Kidney (tissue), 13 donors: ENCODE measurements at regions not wholly inside any gene's neighbourhood (a gene's known extent, or its start where the extent isn't known, plus 50 kb on each side); places are given as distances from the start of the nearest gene placed in this dataset.

Experiments
- DNase-seq, 5 donors: peaks; one replicate each; pipeline ENCODE4 v3.0.0-alpha.2; 2013 to 2020
- FAIRE-seq: peaks from 2 replicates; lab custom pipeline; 2012; peaks lifted over from hg19 to GRCh38; lab: Jason Lieb, UNC
- H3K27ac ChIP-seq, 2 donors: one replicate each; pipeline ENCODE4 v1.7.0; 2013; ENCODE audit warnings: low read depth in 2 of 2, low read length in 2 of 2, inconsistent platforms in 1 of 2
- H3K27me3 ChIP-seq: one replicate; pipeline ENCODE4 v1.7.1; 2013; ENCODE audit warnings: low read length, inconsistent platforms; ENCODE audit not compliant: control insufficient read depth, insufficient read depth
- H3K36me3 ChIP-seq, 3 donors: one replicate each; pipeline versions ENCODE4 v1.7.0 to v1.7.1; 2013; ENCODE audit warnings: low read length in 3 of 3, control low read depth in 1 of 3, inconsistent platforms in 1 of 3; ENCODE audit not compliant: insufficient read depth in 3 of 3, control insufficient read depth in 2 of 3
- H3K4me1 ChIP-seq, 3 donors: one replicate each; pipeline versions ENCODE4 v1.7.0 to v1.7.1; 2013; ENCODE audit warnings: low read length in 3 of 3, inconsistent platforms in 1 of 3, low read depth in 1 of 3; ENCODE audit not compliant: control insufficient read depth in 2 of 3, insufficient read depth in 2 of 3
- H3K4me3 ChIP-seq, 3 donors: one replicate each; pipeline versions ENCODE4 v1.7.0 to v1.8.1; 2013; ENCODE audit warnings: low read length in 3 of 3, control low read depth in 1 of 3, inconsistent platforms in 1 of 3
- H3K9ac ChIP-seq, 3 donors: one replicate each; pipeline versions ENCODE4 v1.7.0 to v1.7.1; 2013; ENCODE audit warnings: low read length in 3 of 3, control low read depth in 1 of 3, inconsistent platforms in 1 of 3
- H3K9me3 ChIP-seq, 3 donors: one replicate each; pipeline versions ENCODE4 v1.7.0 to v1.7.1; 2013; ENCODE audit warnings: low read length in 3 of 3, control low read depth in 1 of 3, inconsistent platforms in 1 of 3; ENCODE audit not compliant: control insufficient read depth in 2 of 3, insufficient read depth in 1 of 3
- intact Hi-C: fragments of 100-400 bp; cut with DNase I; formaldehyde crosslinking; loops from one replicate; pipeline ENCODE4 v1.11.1; 2022
- TF ChIP-seq, protein P1 (sequence below): IDR thresholded peaks from 3 replicates; pipeline ENCODE4 v1.5.1; 2012; ENCODE audit warnings: mild to moderate bottlenecking, moderate library complexity, borderline replicate concordance; ENCODE audit not compliant: insufficient read depth; ENCODE audit errors: extremely low read depth
- donor health status: control.
- donor health status: control.
- donor health status: control.
- donor health status: control.
- donor health status: control.
- donor health status: DM: yes; HTN: yes; CAD: no.
- donor health status: Normal renal cell carcinoma (clear cell type).

DNA sequence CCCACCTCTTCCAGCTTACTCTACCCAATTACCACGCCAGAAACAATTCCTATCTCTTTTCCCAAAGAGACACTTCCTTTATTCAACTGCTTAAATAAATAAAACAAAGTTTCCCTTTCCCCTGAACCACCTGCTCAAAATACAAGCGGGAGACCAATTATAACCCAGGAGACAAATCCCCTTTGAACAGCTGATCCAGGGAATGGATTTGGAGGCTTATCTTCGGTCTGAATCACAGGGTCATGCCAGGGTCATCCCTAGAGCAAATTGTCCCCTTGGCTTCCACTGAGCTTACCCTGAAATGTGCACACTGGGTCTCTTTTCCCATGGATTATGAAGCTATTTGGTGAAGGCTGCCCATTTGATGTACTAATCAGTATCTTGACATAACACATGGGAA is 99.9 kb upstream of the JAZF1 start:
- no peaks in the 10 kb centered on the region for H3K9me3 ChIP-seq
- FAIRE-seq, result no peak
- intact Hi-C loops, result no loop called here
- TF ChIP-seq, protein P1, sequence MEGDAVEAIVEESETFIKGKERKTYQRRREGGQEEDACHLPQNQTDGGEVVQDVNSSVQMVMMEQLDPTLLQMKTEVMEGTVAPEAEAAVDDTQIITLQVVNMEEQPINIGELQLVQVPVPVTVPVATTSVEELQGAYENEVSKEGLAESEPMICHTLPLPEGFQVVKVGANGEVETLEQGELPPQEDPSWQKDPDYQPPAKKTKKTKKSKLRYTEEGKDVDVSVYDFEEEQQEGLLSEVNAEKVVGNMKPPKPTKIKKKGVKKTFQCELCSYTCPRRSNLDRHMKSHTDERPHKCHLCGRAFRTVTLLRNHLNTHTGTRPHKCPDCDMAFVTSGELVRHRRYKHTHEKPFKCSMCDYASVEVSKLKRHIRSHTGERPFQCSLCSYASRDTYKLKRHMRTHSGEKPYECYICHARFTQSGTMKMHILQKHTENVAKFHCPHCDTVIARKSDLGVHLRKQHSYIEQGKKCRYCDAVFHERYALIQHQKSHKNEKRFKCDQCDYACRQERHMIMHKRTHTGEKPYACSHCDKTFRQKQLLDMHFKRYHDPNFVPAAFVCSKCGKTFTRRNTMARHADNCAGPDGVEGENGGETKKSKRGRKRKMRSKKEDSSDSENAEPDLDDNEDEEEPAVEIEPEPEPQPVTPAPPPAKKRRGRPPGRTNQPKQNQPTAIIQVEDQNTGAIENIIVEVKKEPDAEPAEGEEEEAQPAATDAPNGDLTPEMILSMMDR, result no peak
- H3K4me1 ChIP-seq, result no peaks in the 10 kb centered on the region
- no peaks in the 10 kb centered on the region for H3K27me3 ChIP-seq
- no peak overlapping the region for H3K27ac ChIP-seq
- H3K36me3 ChIP-seq, result no peaks in the 10 kb centered on the region
- H3K4me3 ChIP-seq, result no peak overlapping the region
- H3K9ac ChIP-seq, result no peak overlapping the region
- no peak for DNase-seq

DNA sequence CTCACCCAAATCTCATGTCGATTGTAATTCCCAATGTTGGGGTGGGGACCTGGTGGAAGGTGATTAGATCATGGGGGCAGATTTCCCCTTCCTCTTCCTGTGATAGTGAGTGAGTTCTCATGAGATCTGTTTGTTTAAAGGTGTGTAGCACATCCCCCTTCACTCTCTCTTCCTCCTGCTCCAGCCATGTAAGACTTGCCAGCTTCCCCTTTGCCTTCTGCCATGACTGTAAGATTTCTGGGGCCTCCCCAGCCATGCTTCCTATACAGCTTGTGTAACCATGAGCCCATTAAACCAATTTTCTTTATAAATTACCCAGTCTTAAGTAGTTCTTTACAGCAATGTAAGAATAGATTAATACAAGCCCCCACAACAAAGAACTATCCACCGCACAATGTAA is 109.9 kb upstream of the JAZF1 start:
- Histone ChIP-seq H3K4me1 (no peaks in the 10 kb centered on the region), H3K27me3 (no peaks in the 10 kb centered on the region), H3K4me3 (no peak overlapping the region), H3K9ac (no peak overlapping the region), H3K36me3 (no peaks in the 10 kb centered on the region), H3K9me3 (no peaks in the 10 kb centered on the region), H3K27ac (no peak overlapping the region)
- intact Hi-C loops, result no loop called here
- TF ChIP-seq, protein P1, result no peak
- DNase-seq, result no peak
- no peak for FAIRE-seq

DNA sequence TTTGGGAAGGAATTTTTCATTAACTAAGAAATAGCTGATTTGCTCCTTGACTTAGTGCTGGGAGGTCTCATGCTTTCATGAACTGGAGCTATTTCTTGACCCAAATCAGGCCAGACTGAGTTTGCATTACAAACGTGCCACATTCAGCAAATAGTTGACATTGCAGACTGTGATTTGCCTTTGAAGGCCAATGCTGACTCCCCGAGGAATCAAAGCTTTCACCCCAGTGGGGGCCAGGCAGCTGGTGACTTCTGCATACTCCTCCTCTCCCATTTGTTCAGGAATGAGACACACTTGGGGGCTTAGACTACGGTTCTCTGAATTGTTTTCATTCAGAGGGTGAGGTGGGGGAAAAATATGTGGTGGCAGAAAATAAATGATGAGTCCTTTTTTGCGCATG is 111.0 kb upstream of the JAZF1 start:
- TF ChIP-seq, protein P1, result no peak
- Histone ChIP-seq H3K36me3 (no peaks in the 10 kb centered on the region), H3K27ac (no peak overlapping the region), H3K9ac (no peak overlapping the region), H3K4me1 (no peaks in the 10 kb centered on the region), H3K9me3 (no peaks in the 10 kb centered on the region), H3K27me3 (no peaks in the 10 kb centered on the region), H3K4me3 (no peak overlapping the region)
- intact Hi-C loops, result no loop called here
- peak in 1 of 5 donors; percentile 11 for DNase-seq
- FAIRE-seq, result no peak

DNA sequence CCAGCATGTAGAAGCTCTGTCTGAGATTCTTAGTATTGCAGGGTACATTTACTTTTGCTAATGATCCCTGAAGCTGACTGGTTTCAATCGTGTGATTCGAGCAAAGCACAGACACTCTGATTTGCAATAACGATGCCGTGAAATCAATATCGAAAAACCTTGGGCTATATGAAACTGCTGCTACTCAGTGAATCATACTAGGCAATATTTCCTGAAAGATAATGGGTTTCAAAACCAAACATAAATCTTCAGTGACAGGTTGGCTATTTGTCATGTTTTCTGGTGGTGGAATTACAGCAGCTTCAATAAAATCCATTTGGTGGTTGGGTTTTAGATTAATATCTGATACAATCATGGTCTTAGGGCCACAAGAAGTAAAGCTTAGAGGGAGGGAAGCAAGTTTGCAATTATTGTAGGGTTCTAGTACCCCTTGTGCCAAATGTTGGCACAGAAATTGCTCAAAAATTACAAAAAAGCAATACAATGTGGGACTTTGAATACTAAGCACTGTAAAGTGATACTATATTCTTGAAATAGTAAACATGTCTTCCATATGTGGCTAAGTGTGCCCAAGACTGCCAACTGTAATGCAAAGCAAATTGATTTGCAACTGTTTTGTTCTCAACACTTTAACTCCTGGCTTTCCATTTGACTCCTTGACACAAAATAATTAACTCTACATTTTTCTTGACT is 112.4 kb upstream of the JAZF1 start:
- DNase-seq, result no peak
- no peak for FAIRE-seq
- TF ChIP-seq, protein P1, result no peak
- Histone ChIP-seq H3K9me3 (no peaks in the 10 kb centered on the region), H3K4me3 (no peak overlapping the region), H3K4me1 (no peaks in the 10 kb centered on the region), H3K27ac (no peak overlapping the region), H3K27me3 (no peaks in the 10 kb centered on the region), H3K9ac (no peak overlapping the region), H3K36me3 (no peaks in the 10 kb centered on the region)
- intact Hi-C loops, result no loop called here
